ENCODE measurements at regions not wholly inside any gene's neighbourhood (a gene's known extent, or its start where the extent isn't known, plus 50 kb on each side); places are given as distances from the start of the nearest gene placed in this dataset.
"Not testable (repeated sequence)": the region's sequence is repeated elsewhere in the genome, so short reads cannot be mapped to it uniquely, and the experiment has no call there.

DNA sequence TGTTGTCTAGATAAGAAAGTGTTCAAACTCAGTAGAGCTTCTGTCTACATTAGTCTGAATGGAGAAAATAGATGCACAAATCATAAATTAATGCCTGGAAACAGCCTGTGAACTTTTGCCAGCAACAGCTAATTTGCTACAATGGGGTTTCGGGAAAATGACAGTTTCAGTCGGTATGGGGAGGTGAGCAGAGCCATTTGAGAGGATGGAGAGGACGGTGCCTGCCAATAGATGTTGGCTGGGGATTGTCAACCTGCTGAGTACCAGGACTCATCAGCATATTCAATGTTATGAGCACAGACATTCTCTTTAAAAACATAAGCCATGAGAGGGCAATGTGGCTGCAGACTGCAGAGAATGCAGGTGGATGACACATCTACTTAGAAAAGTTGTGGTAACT, 230.3 kb upstream of the PCDH18 start:
- in situ Hi-C loops (cut with HindIII; ENCODE audit: low pct_unique_long_range_greater_than_20kb, low sequenced_read_pairs): no loop called here
- no peak for TF ChIP-seq JUND (IDR thresholded peaks at IDR 0.05; ENCODE audit: low read depth)
- no peak for DNase-seq (ENCODE audit: low read depth in 1 of 2, low spot score in 1 of 2)

DNA sequence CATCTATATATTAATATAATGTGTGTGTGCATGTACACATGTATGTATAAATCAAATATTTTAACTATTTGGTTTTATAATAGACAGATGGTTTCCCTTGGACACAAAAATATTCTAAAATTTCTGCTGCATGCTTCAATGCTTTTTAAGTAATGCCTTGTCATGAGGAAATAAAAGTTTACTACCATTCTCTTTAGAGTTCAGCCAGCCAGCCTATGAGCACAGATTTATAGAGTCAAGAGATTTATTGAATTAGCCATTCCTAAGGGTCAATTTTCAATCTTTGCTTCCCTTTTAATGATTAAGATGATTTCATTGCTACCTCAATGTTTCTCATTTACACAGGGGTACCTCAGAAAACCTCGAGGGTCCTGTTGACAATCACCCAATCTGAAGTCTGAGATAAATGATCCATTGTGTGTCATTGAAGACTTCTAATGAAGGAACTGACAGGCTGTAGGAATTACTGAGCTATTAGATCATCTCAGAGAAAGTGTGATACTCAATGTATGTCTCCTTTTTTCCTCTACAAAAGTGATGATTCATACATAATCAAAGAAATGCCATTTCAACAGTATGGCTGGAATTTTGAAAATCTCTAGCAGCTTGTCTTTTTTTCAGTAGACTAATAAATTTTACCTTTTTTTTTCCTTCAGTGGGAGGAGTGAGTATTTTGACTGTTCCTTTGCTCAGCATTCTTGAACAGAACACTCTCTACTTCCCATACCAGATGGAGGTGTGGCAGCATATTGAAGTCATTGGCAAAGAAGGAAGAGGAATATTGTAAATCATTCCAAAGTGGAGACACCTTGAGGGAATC, 222.6 kb upstream of the PCDH18 start:
- DNase-seq (ENCODE audit: low read depth in 1 of 2, low spot score in 1 of 2): no peak
- TF ChIP-seq JUND (IDR thresholded peaks at IDR 0.05; ENCODE audit: low read depth): no peak
- in situ Hi-C loops (cut with HindIII; ENCODE audit: low pct_unique_long_range_greater_than_20kb, low sequenced_read_pairs): no loop called here

GRCh38 chr4:137749466-137749865, 217.2 kb upstream of the PCDH18 start:
- TF ChIP-seq JUND (IDR thresholded peaks at IDR 0.05; ENCODE audit: low read depth): no peak

DNA sequence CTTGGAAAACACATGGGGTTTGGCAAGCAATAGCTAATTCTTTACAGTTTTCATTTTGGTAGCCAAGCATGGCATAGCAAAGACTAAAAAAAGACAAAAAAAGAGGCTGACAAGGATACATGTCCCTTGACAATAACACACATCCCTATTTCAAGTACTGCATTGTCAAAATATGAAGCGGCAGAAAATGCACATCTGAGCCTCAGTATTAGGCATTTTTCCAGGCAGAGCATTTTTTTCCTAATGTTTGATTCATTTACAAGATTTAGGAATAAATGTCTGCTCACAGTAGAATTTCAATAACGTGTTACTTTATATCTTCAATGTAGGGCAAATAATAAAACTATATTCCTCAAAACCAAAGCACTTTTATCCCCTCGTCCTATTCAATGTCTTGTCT, 216.3 kb upstream of the PCDH18 start:
- no peak for TF ChIP-seq JUND (IDR thresholded peaks at IDR 0.05; ENCODE audit: low read depth)

More at GRCh38 chr4:137749466-137749865, 217.2 kb upstream of the PCDH18 start:
- no peak for DNase-seq (ENCODE audit: low read depth in 1 of 2, low spot score in 1 of 2)
- in situ Hi-C loops (cut with HindIII; ENCODE audit: low pct_unique_long_range_greater_than_20kb, low sequenced_read_pairs): no loop called here

DNA sequence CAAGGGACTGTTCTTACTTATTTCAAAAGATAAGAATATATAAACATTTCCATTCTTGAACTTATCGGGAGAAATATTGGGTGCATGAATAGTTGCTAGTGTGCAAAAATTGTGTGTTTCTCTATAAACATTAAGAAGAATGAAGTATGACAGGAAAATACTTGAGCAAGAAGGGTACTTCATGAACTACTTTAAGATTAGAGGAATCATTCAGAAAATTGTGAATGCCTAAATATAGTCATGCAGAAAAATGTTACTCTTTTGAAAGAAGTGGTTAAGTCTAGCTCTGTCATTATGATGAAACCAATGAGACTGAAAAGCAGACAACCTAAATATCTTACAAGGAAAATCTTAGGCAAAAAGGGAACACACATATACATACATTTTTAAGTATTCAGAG, 207.8 kb upstream of the PCDH18 start:
- in situ Hi-C loops (cut with HindIII; ENCODE audit: low pct_unique_long_range_greater_than_20kb, low sequenced_read_pairs): no loop called here
- DNase-seq (ENCODE audit: low read depth in 1 of 2, low spot score in 1 of 2): no peak
- no peak for TF ChIP-seq JUND (IDR thresholded peaks at IDR 0.05; ENCODE audit: low read depth)

More for the DNA sequence above, 216.3 kb upstream of the PCDH18 start:
- in situ Hi-C loops (cut with HindIII; ENCODE audit: low pct_unique_long_range_greater_than_20kb, low sequenced_read_pairs): no loop called here
- no peak for DNase-seq (ENCODE audit: low read depth in 1 of 2, low spot score in 1 of 2)

DNA sequence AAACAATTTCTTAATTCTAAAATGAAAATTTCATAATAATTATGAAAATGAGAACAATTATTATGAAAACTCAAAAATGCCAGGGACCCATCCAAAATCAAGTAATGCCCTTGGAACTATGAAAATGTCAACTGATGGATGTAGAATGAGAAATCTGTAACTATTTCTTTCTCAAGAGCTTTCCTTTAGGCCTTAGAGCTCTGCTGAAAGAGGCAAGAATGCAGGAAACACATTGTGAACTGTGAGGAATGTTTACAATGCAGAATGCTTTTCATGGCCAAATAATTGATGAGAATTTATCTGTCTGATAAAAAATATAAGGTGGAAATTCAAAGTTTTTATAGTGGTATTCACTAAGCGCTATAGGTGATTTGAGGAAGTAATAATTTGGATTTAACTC, 207.1 kb upstream of the PCDH18 start:
- in situ Hi-C loops (cut with HindIII; ENCODE audit: low pct_unique_long_range_greater_than_20kb, low sequenced_read_pairs): no loop called here
- DNase-seq (ENCODE audit: low read depth in 1 of 2, low spot score in 1 of 2): no peak
- TF ChIP-seq JUND (IDR thresholded peaks at IDR 0.05; ENCODE audit: low read depth): no peak

DNA sequence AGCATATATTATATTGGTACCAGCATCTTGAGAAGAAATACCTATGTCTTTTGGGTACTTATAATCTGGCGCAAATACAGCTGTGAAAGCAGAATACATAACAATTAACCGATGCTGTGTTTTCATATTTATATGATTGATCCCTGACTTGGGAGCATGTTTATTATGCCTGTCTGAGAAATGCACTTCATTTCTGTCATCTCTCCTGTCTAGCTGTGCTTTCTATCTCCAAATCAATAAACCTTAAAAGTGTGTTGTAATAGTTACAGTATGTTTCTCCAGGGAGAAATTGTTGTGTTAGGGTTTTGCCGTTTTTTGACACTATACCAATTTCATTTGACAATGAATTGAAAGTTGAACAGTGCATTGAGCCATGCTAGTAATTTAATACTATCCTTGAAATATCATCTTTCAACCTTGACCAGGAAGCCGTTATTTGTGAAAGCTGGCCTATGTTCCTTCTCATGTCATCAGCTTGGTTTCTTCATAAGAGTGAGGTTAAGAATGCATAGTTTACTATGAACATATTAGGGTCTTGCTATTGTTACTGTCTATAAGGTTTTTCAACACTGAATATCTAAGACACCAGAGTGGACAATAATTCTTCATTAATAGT, 206.2 kb upstream of the PCDH18 start:
- in situ Hi-C loops (cut with HindIII; ENCODE audit: low pct_unique_long_range_greater_than_20kb, low sequenced_read_pairs): no loop called here
- no peak for DNase-seq (ENCODE audit: low read depth in 1 of 2, low spot score in 1 of 2)
- no peak for TF ChIP-seq JUND (IDR thresholded peaks at IDR 0.05; ENCODE audit: low read depth)

DNA sequence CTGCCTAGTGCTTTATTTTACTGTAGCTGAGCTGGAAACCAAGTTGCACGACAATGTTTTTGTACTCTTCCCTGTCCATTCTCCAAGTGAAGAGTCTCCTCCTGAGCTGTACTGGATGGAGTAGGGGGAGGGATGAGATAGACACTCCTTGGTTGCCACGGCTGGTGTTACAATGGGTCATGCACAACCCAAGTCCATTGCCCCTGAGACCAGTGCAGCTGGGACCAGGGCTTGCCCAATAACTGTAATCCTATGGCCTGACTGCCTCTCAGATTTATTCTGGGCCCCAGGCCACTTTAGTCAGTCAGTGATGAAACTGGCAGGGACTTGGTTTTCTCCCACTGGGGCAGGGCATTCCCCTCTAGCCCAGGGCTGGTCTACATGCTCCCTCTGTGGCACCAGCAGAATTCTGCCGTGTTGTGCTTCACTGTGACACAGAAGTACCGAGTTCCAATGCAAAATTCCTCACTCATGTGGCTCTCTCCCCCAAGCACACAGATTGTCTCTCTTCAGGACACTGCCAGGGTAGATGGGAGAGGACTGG, 203.3 kb upstream of the PCDH18 start:
- in situ Hi-C loops (cut with HindIII; ENCODE audit: low pct_unique_long_range_greater_than_20kb, low sequenced_read_pairs): no loop called here
- TF ChIP-seq JUND (IDR thresholded peaks at IDR 0.05; ENCODE audit: low read depth): no peak
- DNase-seq (ENCODE audit: low read depth in 1 of 2, low spot score in 1 of 2): no peak

DNA sequence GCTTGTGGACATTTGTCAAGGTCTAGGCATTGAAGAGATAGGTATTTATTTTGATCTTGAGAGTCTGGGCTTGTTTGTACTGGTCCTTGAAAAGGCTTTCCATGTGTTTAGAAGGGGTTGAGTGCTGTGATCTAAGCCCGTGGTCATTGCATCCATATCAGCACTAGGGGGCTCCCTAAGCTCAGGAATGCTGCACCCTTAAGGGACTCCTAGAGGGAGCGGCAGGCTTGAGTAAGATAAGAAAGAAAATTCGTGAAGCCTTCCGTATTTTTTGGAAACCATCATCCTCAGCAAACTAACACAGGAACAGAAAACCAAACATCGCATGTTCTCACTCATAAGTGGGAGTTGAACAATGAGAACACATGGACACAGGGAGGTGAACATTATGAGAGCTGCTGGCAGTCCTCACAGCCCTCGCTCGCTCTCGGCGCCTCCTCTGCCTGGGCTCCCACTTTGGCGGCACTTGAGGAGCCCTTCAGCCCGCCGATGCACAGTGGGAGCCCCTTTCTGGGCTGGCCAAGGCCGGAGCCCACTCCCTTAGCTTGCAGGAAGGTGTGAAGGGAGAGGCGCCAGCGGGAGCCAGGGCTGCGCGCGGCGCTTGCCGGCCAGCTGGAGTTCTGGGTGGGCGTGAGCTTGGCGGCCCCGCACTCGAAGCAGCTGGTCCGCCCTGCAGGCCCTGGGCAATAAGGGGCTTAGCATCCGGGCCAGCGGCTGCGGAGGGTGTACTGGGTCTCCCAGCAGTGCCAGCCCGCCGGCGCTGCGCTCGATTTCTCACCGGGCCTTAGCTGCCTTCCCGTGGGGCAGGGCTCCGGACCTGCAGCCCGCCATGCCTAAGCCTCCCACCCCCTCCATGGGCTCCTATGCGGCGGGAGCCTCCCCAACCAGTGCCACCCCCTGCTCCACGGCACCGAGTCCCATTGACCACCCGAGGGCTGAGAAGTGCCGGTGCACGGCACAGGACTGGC, 201.2 kb upstream of the PCDH18 start:
- DNase-seq (ENCODE audit: low read depth in 1 of 2, low spot score in 1 of 2): peak; percentile 18 to 54
- in situ Hi-C loops (cut with HindIII; ENCODE audit: low pct_unique_long_range_greater_than_20kb, low sequenced_read_pairs): not testable (repeated sequence)

GRCh38 chr4:137722910-137723309, 190.6 kb upstream of the PCDH18 start:
- no peak for TF ChIP-seq JUND (IDR thresholded peaks at IDR 0.05; ENCODE audit: low read depth)
- in situ Hi-C loops (cut with HindIII; ENCODE audit: low pct_unique_long_range_greater_than_20kb, low sequenced_read_pairs): no loop called here
- DNase-seq (ENCODE audit: low read depth in 1 of 2, low spot score in 1 of 2): no peak

- in situ Hi-C loops (cut with HindIII; ENCODE audit: low pct_unique_long_range_greater_than_20kb, low sequenced_read_pairs): no loop called here
- TF ChIP-seq JUND (IDR thresholded peaks at IDR 0.05; ENCODE audit: low read depth): no peak
- no peak for DNase-seq (ENCODE audit: low read depth in 1 of 2, low spot score in 1 of 2)
Observed at GRCh38 chr4:137711502-137711901, 179.2 kb upstream of the PCDH18 start.

GRCh38 chr4:137707626-137708025, 175.3 kb upstream of the PCDH18 start:
- DNase-seq (ENCODE audit: low read depth in 1 of 2, low spot score in 1 of 2): no peak
- in situ Hi-C loops (cut with HindIII; ENCODE audit: low pct_unique_long_range_greater_than_20kb, low sequenced_read_pairs): no loop called here
- TF ChIP-seq JUND (IDR thresholded peaks at IDR 0.05; ENCODE audit: low read depth): no peak
